NK-92 treated with Interleukin-12 subunit alpha and Interleukin-12 subunit beta, amount 100 ng/mL, for 24 hours (cell line): ENCODE measurements at regions not wholly inside any gene's neighbourhood (a gene's known extent, or its start where the extent isn't known, plus 50 kb on each side); places are given as distances from the start of the nearest gene placed in this dataset.

Experiments used
- DNase-seq: peaks from one replicate; lab custom pipeline; 2025; lab: John Stamatoyannopoulos, UW

- DNase-seq: no peak
Measured at GRCh38 chr6:56863366-56863765, 91.5 kb upstream of the BEND6 start.

DNA sequence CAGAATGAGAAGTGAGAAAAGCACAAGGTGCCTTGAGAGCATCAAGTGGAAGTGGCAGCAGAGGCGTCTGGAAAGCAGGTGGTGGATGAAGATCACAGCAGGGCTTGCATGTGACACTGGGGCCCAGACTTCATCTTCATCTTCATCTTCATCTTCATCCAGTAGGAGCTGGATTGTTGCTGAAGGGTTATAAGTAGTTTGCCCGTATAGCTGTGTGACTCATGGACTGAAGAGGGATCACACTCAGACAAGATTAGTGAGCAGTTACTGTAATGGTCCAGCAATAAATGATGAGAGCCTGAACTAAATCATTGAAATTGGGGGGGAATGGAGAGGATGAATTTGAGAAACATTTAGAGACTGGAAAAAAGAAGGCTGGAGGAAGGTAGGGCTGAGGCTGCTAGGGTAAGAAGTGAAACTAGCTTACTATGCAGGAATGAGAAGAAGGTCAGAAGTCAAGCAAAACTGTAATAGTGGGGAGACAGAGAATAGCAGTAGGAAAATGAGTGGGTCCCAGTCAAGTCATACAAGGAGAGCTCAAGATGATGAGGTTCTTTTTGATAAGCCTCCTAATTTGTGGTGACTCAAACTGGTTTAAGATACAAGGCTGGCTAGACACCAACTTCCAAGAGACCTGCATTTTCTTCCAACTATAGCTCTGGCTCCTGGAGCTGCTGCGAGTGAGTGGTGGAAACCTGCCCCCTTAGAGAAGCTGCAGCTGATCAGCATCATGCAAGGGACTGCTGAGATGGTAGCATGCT lies 92.3 kb upstream of the BEND6 start:
- no peak for DNase-seq

- no peak for DNase-seq
Measured at GRCh38 chr6:56860475-56860874, 94.4 kb upstream of the BEND6 start.

DNA sequence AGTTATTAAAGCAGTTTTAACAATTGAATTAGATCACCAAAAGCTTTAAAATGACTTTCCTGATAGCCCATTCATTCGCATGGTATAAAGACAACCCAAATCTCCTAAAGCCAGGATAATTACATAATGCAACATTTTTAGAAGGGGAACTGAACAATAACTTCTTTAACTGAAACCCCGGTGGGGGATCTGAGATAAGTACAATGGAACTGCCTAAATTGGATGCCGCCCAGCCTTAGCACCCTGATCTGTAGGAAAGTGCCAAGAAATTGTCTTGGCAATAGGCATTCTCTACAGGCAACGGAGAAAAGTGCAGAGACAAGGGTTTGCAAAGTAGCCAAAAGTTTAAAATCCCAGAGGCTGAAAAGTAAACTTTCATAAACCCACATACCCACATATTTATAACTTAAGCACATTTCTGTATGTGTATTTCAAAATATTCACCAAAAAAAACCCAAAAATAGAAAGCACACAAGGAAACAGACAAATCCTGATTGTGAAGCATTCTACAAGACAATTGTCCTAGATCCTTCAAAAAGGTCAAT lies 98.8 kb upstream of the BEND6 start:
- no peak for DNase-seq

- no peak for DNase-seq
Measured at GRCh38 chr6:56854086-56854485, 100.8 kb upstream of the BEND6 start.

- no peak for DNase-seq
Measured at GRCh38 chr6:56853541-56853940, 101.4 kb upstream of the BEND6 start.

- DNase-seq: no peak
Measured at GRCh38 chr6:56852260-56853010, 102.5 kb upstream of the BEND6 start.

GRCh38 chr6:56851541-56852259 lies 103.2 kb upstream of the BEND6 start:
- no peak for DNase-seq

- DNase-seq: no peak
Measured at GRCh38 chr6:56851074-56851473, 103.8 kb upstream of the BEND6 start.

GRCh38 chr6:56850626-56851025 lies 104.3 kb upstream of the BEND6 start:
- DNase-seq: no peak

GRCh38 chr6:56849896-56850295 lies 105.0 kb upstream of the BEND6 start:
- no peak for DNase-seq

GRCh38 chr6:56848105-56848504 lies 106.8 kb upstream of the BEND6 start:
- no peak for DNase-seq

GRCh38 chr6:56845032-56845431 lies 109.9 kb upstream of the BEND6 start:
- DNase-seq: no peak

DNA sequence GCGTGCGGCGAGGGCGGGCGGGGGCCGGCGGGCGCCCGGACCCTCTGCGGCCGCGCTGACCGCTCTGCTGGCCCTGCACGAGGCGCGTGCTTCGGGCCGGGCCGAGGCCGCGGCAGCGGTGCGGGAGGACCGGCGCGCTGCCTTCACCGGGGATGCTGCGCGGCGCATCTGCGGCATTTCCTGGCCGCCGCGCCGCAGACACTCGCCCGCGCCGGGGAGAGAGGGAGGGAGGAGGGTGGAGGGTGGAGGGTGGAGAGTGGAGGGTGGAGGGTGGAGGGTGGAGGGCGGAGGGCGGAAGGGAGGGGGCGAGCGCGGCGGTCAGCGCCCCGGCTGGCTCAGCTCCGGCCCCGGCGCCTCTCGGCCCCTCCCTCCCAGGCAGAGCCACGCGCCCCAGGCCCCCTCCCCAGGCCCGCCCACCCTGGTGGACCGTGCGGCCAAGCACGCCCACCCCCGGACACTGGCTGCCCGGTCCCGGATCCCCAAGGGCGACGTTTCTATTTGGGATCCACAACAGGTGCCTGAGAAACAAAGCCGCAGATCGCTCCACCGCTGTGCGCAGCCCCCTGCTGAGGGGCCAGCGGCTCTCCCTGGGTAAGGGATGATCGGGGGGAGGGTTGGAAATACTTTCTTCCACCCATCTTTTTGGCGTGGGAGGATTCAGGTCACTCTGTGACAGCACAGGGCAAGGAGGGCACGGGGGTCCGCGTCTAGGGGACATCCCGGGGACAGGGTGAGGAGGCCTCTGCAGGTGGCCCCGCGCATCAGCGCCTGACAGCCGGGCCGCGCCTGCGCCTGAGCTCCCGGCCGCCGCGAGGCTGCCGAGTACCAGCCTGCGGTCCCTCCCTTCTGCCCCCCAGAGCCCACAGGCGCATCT lies 111.2 kb upstream of the BEND6 start:
- DNase-seq: no peak

DNA sequence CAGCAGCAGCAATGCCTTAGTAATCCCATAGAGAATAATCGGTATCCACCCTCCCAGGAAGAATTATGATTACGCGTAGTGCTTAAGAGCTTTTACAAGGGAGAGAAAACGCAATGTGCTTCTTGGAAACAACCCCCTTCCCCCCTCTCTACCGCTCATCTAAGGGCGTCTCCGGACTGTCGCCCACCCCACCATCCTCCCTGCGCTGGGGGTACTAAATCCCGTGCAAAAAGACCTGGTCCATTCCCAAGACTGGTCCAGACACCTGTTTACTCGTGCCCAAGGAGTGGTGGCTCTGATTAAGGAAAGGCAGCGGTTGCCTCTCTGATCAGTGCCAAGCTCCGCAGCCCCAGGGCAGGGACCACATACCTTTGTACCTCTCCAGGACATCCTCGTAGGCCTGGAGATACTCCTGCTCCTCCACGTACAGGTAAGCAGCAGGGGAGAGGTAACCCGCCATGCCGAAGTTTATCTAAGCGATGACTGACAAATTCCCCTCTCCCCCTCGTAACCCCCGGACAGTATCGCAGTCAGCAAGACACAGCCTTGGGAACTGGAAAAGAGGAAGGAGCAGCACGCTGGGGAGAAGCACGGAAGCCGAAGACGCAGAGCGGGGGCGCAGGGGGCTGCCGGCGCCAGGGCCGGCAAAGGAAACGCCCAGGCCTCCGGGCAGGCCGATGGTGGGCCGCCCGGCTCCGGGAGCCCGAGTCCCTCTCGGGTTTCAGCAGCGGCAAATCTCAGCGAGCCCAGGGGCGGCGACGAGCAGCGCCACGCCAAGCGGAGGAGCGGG lies 112.0 kb upstream of the BEND6 start:
- no peak for DNase-seq

GRCh38 chr6:56841751-56842150 lies 113.2 kb upstream of the BEND6 start:
- DNase-seq: no peak

GRCh38 chr6:56841381-56841749 lies 113.5 kb upstream of the BEND6 start:
- no peak for DNase-seq

- DNase-seq: no peak
Measured at GRCh38 chr6:56840467-56841380, 114.2 kb upstream of the BEND6 start.

GRCh38 chr6:56839533-56840183 lies 115.2 kb upstream of the BEND6 start:
- no peak for DNase-seq
